GM21381 (cell line): ENCODE measurements at regions not wholly inside any gene's neighbourhood (a gene's known extent, or its start where the extent isn't known, plus 50 kb on each side); places are given as distances from the start of the nearest gene placed in this dataset.
"Not testable (repeated sequence)": the region's sequence is repeated elsewhere in the genome, so short reads cannot be mapped to it uniquely, and the experiment has no call there.

Experiments
- ATAC-seq: cut with Tn5 transposase; IDR thresholded peaks from one replicate; pipeline ENCODE4 v1.9.1; 2021; ENCODE audit warnings: mild to moderate bottlenecking, moderate library complexity; ENCODE audit not compliant: unreplicated experiment

- ATAC-seq: no peak
Observed at GRCh38 chr4:159780196-159780922, 677.5 kb downstream of the RAPGEF2 start.

GRCh38 chr4:159787901-159788300, 685.0 kb downstream of the RAPGEF2 start:
- ATAC-seq: no peak

- ATAC-seq: no peak
Observed at GRCh38 chr4:159791334-159791733, 688.5 kb downstream of the RAPGEF2 start.

GRCh38 chr4:159804592-159804991, 701.7 kb downstream of the RAPGEF2 start:
- ATAC-seq: not testable (repeated sequence)

- no peak for ATAC-seq
Observed at GRCh38 chr4:159823743-159824142, 720.9 kb downstream of the RAPGEF2 start.

GRCh38 chr4:159828687-159829086, 725.8 kb downstream of the RAPGEF2 start:
- no peak for ATAC-seq

- ATAC-seq: no peak
Observed at GRCh38 chr4:159829184-159829583, 726.3 kb downstream of the RAPGEF2 start.

GRCh38 chr4:159837071-159837470, 734.2 kb downstream of the RAPGEF2 start:
- no peak for ATAC-seq

- ATAC-seq: no peak
Observed at GRCh38 chr4:159855731-159856130, 752.9 kb downstream of the RAPGEF2 start.

GRCh38 chr4:159856451-159856850, 753.6 kb downstream of the RAPGEF2 start:
- no peak for ATAC-seq

GRCh38 chr4:159859656-159860148, 756.8 kb downstream of the RAPGEF2 start:
- ATAC-seq: no peak

- ATAC-seq: no peak
Observed at GRCh38 chr4:159860945-159861344, 758.1 kb downstream of the RAPGEF2 start.

GRCh38 chr4:159864337-159864736, 761.5 kb downstream of the RAPGEF2 start:
- ATAC-seq: no peak

- no peak for ATAC-seq
Observed at GRCh38 chr4:159867673-159868072, 764.8 kb downstream of the RAPGEF2 start.

GRCh38 chr4:159868936-159869335, 766.1 kb downstream of the RAPGEF2 start:
- ATAC-seq: not testable (repeated sequence)

- ATAC-seq: no peak
Observed at GRCh38 chr4:159871141-159871540, 768.3 kb downstream of the RAPGEF2 start.

GRCh38 chr4:159881158-159881557, 778.3 kb downstream of the RAPGEF2 start:
- ATAC-seq: no peak

GRCh38 chr4:159884989-159885388, 782.1 kb downstream of the RAPGEF2 start:
- no peak for ATAC-seq

GRCh38 chr4:159899596-159899995, 796.7 kb downstream of the RAPGEF2 start:
- ATAC-seq: no peak

GRCh38 chr4:159900562-159900961, 797.7 kb downstream of the RAPGEF2 start:
- ATAC-seq: no peak

- ATAC-seq: no peak
Observed at GRCh38 chr4:159902648-159903047, 799.8 kb downstream of the RAPGEF2 start.

- no peak for ATAC-seq
Observed at GRCh38 chr4:159904906-159905305, 802.0 kb downstream of the RAPGEF2 start.

- no peak for ATAC-seq
Observed at GRCh38 chr4:159906051-159906450, 803.2 kb downstream of the RAPGEF2 start.
